GM19372 (cell line): ENCODE measurements at regions not wholly inside any gene's neighbourhood (a gene's known extent, or its start where the extent isn't known, plus 50 kb on each side); places are given as distances from the start of the nearest gene placed in this dataset.

ENCODE experiments used
- ATAC-seq: cut with Tn5 transposase; IDR thresholded peaks from one replicate; pipeline ENCODE4 v1.9.1; 2021; ENCODE audit warnings: mild to moderate bottlenecking, low read depth, moderate library complexity; ENCODE audit not compliant: unreplicated experiment

GRCh38 chr10:90635111-90635765 lies 222.6 kb downstream of the HTR7 start:
- no peak for ATAC-seq

GRCh38 chr10:90640756-90641155 lies 217.1 kb downstream of the HTR7 start:
- ATAC-seq, result no peak

GRCh38 chr10:90641731-90642130 lies 216.1 kb downstream of the HTR7 start:
- no peak for ATAC-seq

GRCh38 chr10:90642136-90642535 lies 215.7 kb downstream of the HTR7 start:
- ATAC-seq, result no peak

- no peak for ATAC-seq
These were observed 215.2 kb downstream of the HTR7 start for GRCh38 chr10:90642650-90643049.

- ATAC-seq, result no peak
These were observed 213.7 kb downstream of the HTR7 start for GRCh38 chr10:90644165-90644564.

- ATAC-seq, result no peak
These were observed 207.0 kb downstream of the HTR7 start for GRCh38 chr10:90650858-90651257.

GRCh38 chr10:90652519-90652918 lies 205.3 kb downstream of the HTR7 start:
- no peak for ATAC-seq

GRCh38 chr10:90658791-90659190 lies 199.0 kb downstream of the HTR7 start:
- ATAC-seq, result no peak

- no peak for ATAC-seq
These were observed 191.8 kb downstream of the HTR7 start for GRCh38 chr10:90665905-90666662.

GRCh38 chr10:90674461-90674860 lies 183.4 kb downstream of the HTR7 start:
- no peak for ATAC-seq

GRCh38 chr10:90674928-90675327 lies 182.9 kb downstream of the HTR7 start:
- no peak for ATAC-seq

GRCh38 chr10:90675621-90676020 lies 182.2 kb downstream of the HTR7 start:
- ATAC-seq, result no peak
